ENCODE measurements at regions not wholly inside any gene's neighbourhood (a gene's known extent, or its start where the extent isn't known, plus 50 kb on each side); places are given as distances from the start of the nearest gene placed in this dataset.

DNA sequence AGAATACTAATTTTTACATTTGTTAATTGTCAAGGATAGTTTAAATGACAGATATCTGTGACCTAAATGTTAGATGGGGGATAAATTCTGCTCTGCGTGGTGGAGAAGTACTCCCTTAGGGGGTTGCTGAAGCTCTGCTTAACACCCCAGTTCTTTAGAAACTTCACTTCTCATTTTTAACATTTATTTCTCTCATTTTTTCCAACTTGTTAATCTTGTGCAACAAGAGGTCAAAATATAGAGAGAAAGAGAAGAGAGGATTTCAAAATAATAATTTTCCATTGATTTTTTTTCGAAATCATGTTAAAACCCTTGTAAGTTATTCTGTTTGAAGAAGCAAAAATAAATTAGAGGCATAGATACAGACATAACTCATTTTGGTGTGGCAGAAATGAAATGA, 61.3 kb upstream of the SLC8A1 start:
- Histone ChIP-seq H3K36me3 (replicated peaks; ENCODE audit: low read depth, low read length) (no peaks in the 10 kb centered on the region), H2AFZ (ENCODE audit: low read depth, low read length) (no peak overlapping the region), H3K9me3 (ENCODE audit: insufficient read depth, low read length) (no peaks in the 10 kb centered on the region), H3K9ac (ENCODE audit: low read length) (no peak overlapping the region), H3K4me2 (ENCODE audit: low read length) (no peak overlapping the region), H3K4me3 (ENCODE audit: low read length) (no peak overlapping the region), H3K27ac (ENCODE audit: low read length) (no peak overlapping the region), H3K4me1 (ENCODE audit: low read length) (peaks cover 11% of the 10 kb centered on the region), H4K20me1 (ENCODE audit: insufficient read depth, low read length) (no peaks in the 10 kb centered on the region), H3K79me2 (ENCODE audit: low read length) (no peaks in the 10 kb centered on the region), H3K27me3 (ENCODE audit: low read depth, low read length) (no peaks in the 10 kb centered on the region)
- TF ChIP-seq CTCF (IDR thresholded peaks at IDR 0.05; ENCODE audit: low read depth, low read length) (no peak), EZH2phosphoT487 (IDR thresholded peaks at IDR 0.05; ENCODE audit: low read depth) (no peak)

DNA sequence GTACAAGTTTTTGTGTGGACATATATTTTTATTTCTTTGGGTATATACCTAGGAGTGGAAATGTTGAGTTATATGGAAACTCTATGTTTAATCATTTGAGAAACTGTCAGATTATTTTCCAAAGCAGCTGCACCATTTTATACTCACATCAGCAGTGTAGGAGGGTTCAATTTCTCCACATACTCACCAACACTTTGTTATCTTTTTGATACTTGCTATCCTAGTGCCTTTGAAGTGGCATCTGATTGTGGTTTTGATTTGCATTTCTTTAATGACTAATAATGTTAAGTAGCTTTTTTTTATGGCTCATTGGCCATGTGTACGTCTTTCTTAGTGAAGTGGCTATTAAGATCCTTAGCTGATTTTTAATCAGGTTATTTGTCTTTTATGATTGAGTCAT, 64.7 kb upstream of the SLC8A1 start:
- Histone ChIP-seq H3K27ac (ENCODE audit: low read length) (no peak overlapping the region), H4K20me1 (ENCODE audit: insufficient read depth, low read length) (no peaks in the 10 kb centered on the region), H3K9me3 (ENCODE audit: insufficient read depth, low read length) (no peaks in the 10 kb centered on the region), H2AFZ (ENCODE audit: low read depth, low read length) (no peak overlapping the region), H3K4me1 (ENCODE audit: low read length) (peaks cover 11% of the 10 kb centered on the region), H3K27me3 (ENCODE audit: low read depth, low read length) (no peaks in the 10 kb centered on the region), H3K4me3 (ENCODE audit: low read length) (no peak overlapping the region), H3K79me2 (ENCODE audit: low read length) (no peaks in the 10 kb centered on the region), H3K9ac (ENCODE audit: low read length) (no peak overlapping the region), H3K36me3 (replicated peaks; ENCODE audit: low read depth, low read length) (no peaks in the 10 kb centered on the region), H3K4me2 (ENCODE audit: low read length) (no peak overlapping the region)
- TF ChIP-seq CTCF (IDR thresholded peaks at IDR 0.05; ENCODE audit: low read depth, low read length), result no peak
- TF ChIP-seq EZH2phosphoT487 (IDR thresholded peaks at IDR 0.05; ENCODE audit: low read depth), result no peak

DNA sequence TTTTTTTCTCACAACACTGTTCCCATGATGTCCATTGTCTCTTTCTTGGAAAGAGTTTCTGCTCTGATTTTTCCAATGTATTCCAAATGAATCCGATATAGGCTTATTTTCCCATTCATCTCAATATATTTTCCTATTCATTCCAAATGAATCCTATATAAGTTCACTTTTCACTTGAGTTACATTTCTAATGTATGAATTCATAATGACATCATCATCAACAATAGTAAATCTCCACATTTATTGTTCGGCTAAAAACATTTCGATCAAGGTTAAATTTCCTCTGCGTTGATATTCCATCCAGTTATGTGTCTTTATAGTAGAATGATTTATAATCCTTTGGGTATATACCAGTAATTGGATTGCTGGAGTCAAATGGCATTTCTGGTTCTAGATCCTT, 76.7 kb upstream of the SLC8A1 start:
- H3K4me1 ChIP-seq (ENCODE audit: low read length), result no peaks in the 10 kb centered on the region
- H3K9ac ChIP-seq (ENCODE audit: low read length), result no peak overlapping the region
- H3K79me2 ChIP-seq (ENCODE audit: low read length), result no peaks in the 10 kb centered on the region
- TF ChIP-seq EZH2phosphoT487 (IDR thresholded peaks at IDR 0.05; ENCODE audit: low read depth), result no peak
- no peak for TF ChIP-seq CTCF (IDR thresholded peaks at IDR 0.05; ENCODE audit: low read depth, low read length)
- H3K4me2 ChIP-seq (ENCODE audit: low read length), result no peak overlapping the region
- H3K4me3 ChIP-seq (ENCODE audit: low read length), result no peak overlapping the region
- no peaks in the 10 kb centered on the region for H4K20me1 ChIP-seq (ENCODE audit: insufficient read depth, low read length)
- H2AFZ ChIP-seq (ENCODE audit: low read depth, low read length), result no peak overlapping the region
- no peaks in the 10 kb centered on the region for H3K27me3 ChIP-seq (ENCODE audit: low read depth, low read length)
- no peaks in the 10 kb centered on the region for H3K36me3 ChIP-seq (replicated peaks; ENCODE audit: low read depth, low read length)
- no peak overlapping the region for H3K27ac ChIP-seq (ENCODE audit: low read length)
- H3K9me3 ChIP-seq (ENCODE audit: insufficient read depth, low read length), result no peaks in the 10 kb centered on the region

- H3K4me2 ChIP-seq (ENCODE audit: low read length), result no peak overlapping the region
- peaks cover 22% of the 10 kb centered on the region for H3K4me1 ChIP-seq (ENCODE audit: low read length)
- no peak overlapping the region for H3K4me3 ChIP-seq (ENCODE audit: low read length)
- no peaks in the 10 kb centered on the region for H4K20me1 ChIP-seq (ENCODE audit: insufficient read depth, low read length)
- no peaks in the 10 kb centered on the region for H3K9me3 ChIP-seq (ENCODE audit: insufficient read depth, low read length)
- no peaks in the 10 kb centered on the region for H3K79me2 ChIP-seq (ENCODE audit: low read length)
- H3K9ac ChIP-seq (ENCODE audit: low read length), result no peak overlapping the region
- H3K27me3 ChIP-seq (ENCODE audit: low read depth, low read length), result no peaks in the 10 kb centered on the region
- H2AFZ ChIP-seq (ENCODE audit: low read depth, low read length), result no peak overlapping the region
- TF ChIP-seq CTCF (IDR thresholded peaks at IDR 0.05; ENCODE audit: low read depth, low read length), result no peak
- no peak for TF ChIP-seq EZH2phosphoT487 (IDR thresholded peaks at IDR 0.05; ENCODE audit: low read depth)
- no peak overlapping the region for H3K27ac ChIP-seq (ENCODE audit: low read length)
- no peaks in the 10 kb centered on the region for H3K36me3 ChIP-seq (replicated peaks; ENCODE audit: low read depth, low read length)
These were observed 79.5 kb upstream of the SLC8A1 start for GRCh38 chr2:40531359-40531758.
